ENCODE measurements at regions not wholly inside any gene's neighbourhood (a gene's known extent, or its start where the extent isn't known, plus 50 kb on each side); places are given as distances from the start of the nearest gene placed in this dataset.

- no peak for DNase-seq
- H3K27me3 ChIP-seq: no peaks in the 10 kb centered on the region
Measured at GRCh38 chr14:101404426-101405170, 156.7 kb upstream of the DIO3 start.

DNA sequence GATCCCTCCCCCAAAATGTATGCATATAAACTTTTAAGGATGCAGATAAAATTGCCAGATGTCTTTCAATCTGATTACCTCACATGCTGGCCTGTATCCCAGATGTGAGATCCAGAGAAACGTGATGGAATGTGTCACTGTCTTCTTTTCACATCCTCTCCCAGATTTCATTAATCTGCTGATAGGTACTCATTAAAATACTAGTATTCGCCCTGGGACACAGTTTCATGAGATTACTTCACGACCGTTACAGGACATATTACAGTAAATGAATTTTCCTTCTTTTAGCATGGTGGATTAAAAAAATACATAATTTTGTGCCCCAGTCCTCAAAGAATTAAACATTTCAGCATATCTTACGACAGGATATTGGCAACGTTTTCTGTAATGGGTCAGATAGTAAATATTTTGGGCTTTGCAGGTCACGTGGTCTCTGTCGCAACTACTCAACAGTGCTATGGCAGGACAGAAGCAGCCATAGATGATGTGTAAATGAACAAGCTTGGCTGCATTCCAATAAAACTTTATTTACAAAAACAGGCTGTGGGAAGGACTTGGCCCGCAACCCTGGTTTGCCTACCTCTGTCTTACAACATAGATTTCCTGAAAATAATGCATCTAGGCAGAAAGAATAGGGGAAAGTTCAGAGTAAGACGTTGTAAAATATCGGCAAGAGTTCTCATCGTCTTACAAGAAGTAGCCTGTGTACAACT is 156.0 kb upstream of the DIO3 start:
- no peak overlapping the region for H3K4me3 ChIP-seq
- no peak for TF ChIP-seq POLR2A (IDR thresholded peaks at IDR 0.05)
- TF ChIP-seq, protein P1, sequence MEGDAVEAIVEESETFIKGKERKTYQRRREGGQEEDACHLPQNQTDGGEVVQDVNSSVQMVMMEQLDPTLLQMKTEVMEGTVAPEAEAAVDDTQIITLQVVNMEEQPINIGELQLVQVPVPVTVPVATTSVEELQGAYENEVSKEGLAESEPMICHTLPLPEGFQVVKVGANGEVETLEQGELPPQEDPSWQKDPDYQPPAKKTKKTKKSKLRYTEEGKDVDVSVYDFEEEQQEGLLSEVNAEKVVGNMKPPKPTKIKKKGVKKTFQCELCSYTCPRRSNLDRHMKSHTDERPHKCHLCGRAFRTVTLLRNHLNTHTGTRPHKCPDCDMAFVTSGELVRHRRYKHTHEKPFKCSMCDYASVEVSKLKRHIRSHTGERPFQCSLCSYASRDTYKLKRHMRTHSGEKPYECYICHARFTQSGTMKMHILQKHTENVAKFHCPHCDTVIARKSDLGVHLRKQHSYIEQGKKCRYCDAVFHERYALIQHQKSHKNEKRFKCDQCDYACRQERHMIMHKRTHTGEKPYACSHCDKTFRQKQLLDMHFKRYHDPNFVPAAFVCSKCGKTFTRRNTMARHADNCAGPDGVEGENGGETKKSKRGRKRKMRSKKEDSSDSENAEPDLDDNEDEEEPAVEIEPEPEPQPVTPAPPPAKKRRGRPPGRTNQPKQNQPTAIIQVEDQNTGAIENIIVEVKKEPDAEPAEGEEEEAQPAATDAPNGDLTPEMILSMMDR (IDR thresholded peaks at IDR 0.05): no peak
- H3K9me3 ChIP-seq: no peaks in the 10 kb centered on the region
- no peaks in the 10 kb centered on the region for H3K36me3 ChIP-seq
- no peak overlapping the region for H3K27ac ChIP-seq
- H3K4me1 ChIP-seq: peaks cover 0 to 8% (median 0%) of the 10 kb centered on the region in 4 donors
- DNase-seq: peak in 1 of 3 donors; percentile 67
- H3K27me3 ChIP-seq: no peaks in the 10 kb centered on the region

More at GRCh38 chr14:101404426-101405170, 156.7 kb upstream of the DIO3 start:
- Histone ChIP-seq H3K4me1 (peaks cover 0 to 8% (median 0%) of the 10 kb centered on the region in 4 donors), H3K27ac (no peak overlapping the region), H3K36me3 (no peaks in the 10 kb centered on the region), H3K4me3 (no peak overlapping the region), H3K9me3 (no peaks in the 10 kb centered on the region)
- TF ChIP-seq POLR2A (IDR thresholded peaks at IDR 0.05): no peak
- TF ChIP-seq, protein P1 (IDR thresholded peaks at IDR 0.05): no peak

DNA sequence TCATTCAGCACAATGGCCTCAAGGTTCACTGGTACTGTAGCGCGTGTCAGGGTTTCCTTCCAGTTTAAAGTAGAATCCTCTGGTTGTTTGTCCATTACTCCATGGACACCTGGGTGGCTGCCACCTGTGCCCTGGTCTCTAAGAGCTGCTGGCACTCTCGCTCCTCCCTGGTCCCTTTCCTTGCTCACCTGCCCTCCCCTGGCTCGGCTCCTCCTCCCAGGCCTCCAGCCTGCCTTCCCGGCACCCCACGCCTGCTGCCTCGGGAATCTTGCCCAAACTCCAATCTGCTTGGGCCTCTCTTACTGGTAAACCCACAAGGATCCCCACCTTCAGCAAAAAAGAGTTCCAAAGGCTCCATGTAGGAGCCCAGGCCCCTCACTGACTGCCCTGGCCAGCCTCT is 154.4 kb upstream of the DIO3 start:
- DNase-seq: no peak
- H3K4me1 ChIP-seq: peaks cover 0 to 8% (median 0%) of the 10 kb centered on the region in 4 donors
- no peak overlapping the region for H3K27ac ChIP-seq

DNA sequence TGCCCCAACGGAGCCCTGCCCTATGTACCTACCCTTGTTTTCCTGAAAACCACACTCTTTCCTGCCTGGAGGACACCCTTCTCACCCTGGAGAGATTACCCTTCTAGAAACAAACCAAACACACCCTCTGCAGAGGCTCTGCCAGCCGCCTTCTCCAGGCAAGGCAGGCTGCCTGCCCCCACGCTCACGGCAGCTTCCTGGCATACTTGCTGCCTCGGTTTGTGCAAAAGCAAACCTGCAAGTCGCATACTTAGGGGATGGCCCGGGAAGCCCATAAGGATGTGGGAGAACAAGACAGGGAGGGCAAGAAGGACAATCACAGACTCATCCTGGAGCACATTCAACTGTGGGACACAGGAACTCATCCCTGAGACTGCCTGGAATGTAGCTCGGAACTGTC is 154.0 kb upstream of the DIO3 start:
- no peak overlapping the region for H3K27ac ChIP-seq
- TF ChIP-seq, protein P1 (IDR thresholded peaks at IDR 0.05): no peak
- no peak for TF ChIP-seq POLR2A (IDR thresholded peaks at IDR 0.05)
- H3K27me3 ChIP-seq: no peaks in the 10 kb centered on the region
- no peaks in the 10 kb centered on the region for H3K36me3 ChIP-seq
- DNase-seq: no peak
- no peaks in the 10 kb centered on the region for H3K9me3 ChIP-seq
- peaks cover 0 to 8% (median 0%) of the 10 kb centered on the region in 4 donors for H3K4me1 ChIP-seq
- H3K4me3 ChIP-seq: no peak overlapping the region

More for the DNA sequence above, 154.4 kb upstream of the DIO3 start:
- TF ChIP-seq POLR2A (IDR thresholded peaks at IDR 0.05): no peak
- TF ChIP-seq, protein P1 (IDR thresholded peaks at IDR 0.05): no peak
- Histone ChIP-seq H3K9me3 (no peaks in the 10 kb centered on the region), H3K4me3 (no peak overlapping the region), H3K36me3 (no peaks in the 10 kb centered on the region), H3K27me3 (no peaks in the 10 kb centered on the region)

- Histone ChIP-seq H3K27ac (peak overlapping the region; percentile 17 to 62 (median 42)), H3K4me1 (peaks cover 0 to 8% (median 0%) of the 10 kb centered on the region in 4 donors), H3K4me3 (no peak overlapping the region), H3K9me3 (no peaks in the 10 kb centered on the region), H3K27me3 (no peaks in the 10 kb centered on the region), H3K36me3 (no peaks in the 10 kb centered on the region)
- no peak for TF ChIP-seq POLR2A (IDR thresholded peaks at IDR 0.05)
- TF ChIP-seq, protein P1 (IDR thresholded peaks at IDR 0.05): no peak
- no peak for DNase-seq
Measured at GRCh38 chr14:101408077-101408831, 153.0 kb upstream of the DIO3 start.
